Fibroblast of skin of abdomen (primary cell): ENCODE measurements at regions not wholly inside any gene's neighbourhood (a gene's known extent, or its start where the extent isn't known, plus 50 kb on each side); places are given as distances from the start of the nearest gene placed in this dataset.

Source experiments
- DNase-seq: peaks from one replicate; pipeline ENCODE4 v3.0.0-alpha.2; 2013

DNA sequence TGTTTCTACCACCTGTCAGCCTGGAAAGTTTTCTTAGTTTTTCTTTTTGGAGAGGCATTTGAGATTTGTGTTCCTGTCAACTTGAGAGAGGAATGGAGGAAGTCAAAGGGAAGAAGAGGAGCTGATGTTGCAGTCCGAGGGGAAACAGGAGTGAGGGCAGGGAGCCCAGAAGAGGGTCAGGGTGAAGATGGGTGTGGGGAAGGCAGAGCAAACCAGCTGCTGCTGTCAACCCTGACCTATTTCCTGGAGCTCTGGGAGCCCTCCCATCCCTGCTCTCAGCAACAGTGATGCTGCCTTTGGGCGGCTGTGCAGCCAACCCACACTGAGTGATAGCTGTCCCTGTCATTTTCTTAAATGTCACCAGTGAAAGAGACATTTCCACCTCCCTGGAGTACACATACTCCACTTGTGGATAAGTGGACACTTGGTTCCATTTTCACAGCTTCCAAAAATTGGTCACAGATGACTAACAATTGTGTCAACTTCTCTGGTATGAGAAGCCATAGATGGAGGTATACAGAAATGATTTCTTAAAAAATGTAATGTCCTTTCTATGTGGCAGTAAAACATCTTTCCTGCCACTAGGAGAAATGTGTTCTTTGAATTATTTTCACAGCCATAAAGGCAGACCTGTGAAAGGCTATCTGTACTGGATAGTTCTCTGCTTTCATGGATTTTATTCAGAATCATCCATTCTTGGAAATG lies 556.3 kb upstream of the TBL1XR1 start:
- DNase-seq, result no peak

DNA sequence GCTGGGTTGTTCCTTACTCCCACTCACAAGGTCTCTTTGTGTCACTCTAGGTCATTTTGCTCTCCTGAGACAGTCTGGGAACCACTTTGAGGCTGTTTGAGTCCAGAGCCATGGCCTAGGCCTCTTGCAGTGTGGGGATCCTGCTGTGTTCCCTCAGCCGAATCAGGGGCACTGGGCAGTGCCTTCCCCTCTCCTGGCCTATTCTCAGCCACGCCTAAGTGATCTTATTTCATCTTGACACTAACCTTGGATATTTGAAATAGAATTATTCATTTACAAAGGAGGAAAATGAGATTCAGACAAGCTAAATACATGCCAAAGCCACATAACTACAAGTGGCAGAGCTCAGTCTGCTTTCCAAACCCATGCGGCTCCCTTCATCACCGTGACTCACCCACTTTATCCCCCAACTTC lies 557.2 kb upstream of the TBL1XR1 start:
- DNase-seq, result no peak

DNA sequence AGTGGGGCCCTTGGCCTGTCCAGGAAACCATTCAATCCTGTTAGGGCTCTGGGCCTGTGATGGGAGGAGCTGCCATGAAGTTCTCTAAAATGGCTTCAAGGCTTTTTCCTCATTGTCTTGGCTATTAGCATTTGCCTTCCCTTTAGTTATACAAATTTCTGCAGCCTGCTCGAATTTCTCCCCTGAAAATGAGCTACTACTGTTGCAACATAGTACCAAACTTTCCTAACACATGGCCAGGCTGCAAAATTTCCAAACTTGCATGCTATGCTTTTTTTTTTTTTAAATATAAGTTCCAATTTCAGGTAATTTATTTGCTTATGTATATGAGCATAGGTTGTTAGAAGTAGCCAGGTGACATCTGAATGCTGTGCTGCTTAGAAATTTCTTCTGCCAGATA lies 560.8 kb upstream of the TBL1XR1 start:
- DNase-seq, result no peak

DNA sequence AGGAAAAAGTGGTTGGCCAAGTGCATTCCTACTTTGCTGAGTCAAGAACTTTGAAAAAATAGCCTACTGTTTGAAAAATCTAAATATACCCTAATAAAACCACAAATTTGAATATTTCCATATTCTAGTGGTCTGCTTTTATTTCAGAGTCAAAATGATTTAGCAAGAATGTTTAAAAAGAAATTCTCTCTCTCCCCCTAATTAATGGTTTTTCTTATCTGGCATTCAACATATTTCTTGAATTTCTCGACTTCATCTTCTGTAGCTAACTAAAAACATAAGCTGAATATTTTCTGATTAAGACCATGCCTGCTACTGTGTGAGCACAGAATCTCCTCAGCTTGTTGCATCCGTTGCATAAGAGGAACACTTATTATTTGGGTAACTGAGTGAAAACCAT lies 563.5 kb upstream of the TBL1XR1 start:
- DNase-seq, result peak; percentile 91

DNA sequence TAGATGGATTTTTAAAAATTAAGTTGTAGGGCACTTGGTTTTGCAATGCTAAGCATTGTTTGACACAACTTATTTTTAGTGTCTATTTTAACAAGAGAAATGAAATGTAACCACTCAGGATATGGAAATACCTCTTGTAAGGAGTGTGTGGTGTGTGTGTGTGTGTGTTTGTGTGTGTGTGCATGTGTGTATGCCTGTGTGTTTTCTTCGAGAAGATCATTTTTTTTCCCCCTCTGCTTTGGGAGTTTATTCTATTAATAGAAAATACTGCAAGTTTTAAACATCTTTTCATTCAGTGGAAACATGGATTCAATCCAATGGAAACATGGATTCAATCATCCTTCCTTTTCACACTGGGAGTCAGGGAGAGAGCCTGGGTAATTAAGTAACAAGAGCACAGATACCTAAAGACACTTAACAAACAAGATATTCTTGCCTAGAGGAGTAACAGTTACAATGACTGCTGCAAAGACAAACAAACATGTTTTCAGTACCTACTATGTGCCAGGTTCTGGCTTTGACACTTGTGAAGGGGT lies 567.2 kb upstream of the TBL1XR1 start:
- peak; percentile 61 for DNase-seq

DNA sequence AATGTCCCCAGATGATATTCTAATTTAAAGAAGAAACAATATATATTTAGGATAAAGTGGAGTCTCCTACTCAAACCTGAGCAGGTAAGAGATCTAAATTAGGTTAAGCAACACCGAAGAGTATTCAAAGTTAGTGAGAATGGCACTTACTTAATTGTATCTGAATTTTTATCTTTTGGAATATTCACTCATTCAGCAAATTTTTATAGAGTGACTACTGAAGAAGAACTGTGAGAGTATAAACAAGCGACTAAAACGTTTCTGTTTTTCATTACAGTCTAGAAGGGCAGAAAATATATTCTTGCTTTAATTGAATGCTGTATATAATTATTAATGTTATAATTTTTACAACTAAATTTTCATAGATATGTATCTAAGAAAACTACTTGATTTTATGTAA lies 567.7 kb upstream of the TBL1XR1 start:
- DNase-seq, result no peak

DNA sequence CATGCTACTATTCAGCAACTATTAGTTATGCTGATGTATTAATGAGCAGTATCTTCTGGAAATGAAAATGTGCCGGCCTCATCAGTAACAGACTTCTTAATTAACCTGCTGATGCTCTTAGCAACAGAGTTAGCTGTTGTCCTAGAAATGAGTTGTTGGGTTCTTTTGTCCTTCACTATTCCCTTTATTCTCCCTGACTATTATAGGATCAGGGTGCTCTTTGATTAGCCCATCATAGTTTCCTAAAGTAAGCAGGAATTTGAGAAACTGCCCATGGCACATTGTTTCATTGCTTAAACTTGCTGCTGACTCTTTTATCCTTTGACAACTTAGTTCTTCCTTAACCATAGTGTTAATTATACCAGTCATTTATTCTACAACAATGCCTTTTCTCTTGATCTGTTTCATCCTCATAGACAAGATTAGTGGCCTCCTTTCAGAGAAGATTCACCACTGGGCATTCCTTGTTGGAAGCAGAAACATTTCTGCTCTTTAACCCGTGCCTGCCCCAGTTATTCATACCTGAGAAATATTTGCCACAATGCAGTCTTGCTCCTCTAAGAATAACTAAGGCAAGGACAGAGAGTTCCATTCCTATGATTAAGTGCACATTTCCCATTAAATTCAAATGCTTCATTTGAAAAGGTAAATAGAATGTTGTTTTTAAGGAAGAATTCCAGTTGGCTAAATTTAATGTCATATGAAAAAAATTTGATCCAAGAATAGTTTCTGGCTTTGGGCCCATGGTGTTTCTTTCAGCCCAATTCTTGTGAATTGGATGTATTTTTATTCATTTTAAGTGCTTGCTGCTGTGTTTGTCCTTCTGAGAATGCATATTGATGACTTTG lies 573.3 kb upstream of the TBL1XR1 start:
- DNase-seq, result peak; percentile 65

DNA sequence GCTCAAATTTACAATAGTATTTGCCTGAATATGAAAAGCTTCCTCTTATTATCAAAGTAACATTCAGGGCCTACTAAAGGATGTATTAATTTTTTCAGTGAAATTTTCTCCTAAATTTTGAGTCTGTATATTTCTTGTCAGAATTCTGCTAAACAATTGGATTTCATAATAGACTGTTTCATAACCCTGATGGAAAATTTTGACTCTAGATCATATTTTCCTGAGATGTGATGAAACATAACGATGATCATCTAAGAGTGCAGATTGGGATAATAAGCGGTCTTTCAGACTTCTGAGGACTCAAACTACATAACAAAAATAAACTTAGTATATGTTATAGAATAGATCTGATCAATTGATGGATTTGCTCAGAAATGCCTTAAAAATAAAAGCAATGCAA lies 574.5 kb upstream of the TBL1XR1 start:
- no peak for DNase-seq

DNA sequence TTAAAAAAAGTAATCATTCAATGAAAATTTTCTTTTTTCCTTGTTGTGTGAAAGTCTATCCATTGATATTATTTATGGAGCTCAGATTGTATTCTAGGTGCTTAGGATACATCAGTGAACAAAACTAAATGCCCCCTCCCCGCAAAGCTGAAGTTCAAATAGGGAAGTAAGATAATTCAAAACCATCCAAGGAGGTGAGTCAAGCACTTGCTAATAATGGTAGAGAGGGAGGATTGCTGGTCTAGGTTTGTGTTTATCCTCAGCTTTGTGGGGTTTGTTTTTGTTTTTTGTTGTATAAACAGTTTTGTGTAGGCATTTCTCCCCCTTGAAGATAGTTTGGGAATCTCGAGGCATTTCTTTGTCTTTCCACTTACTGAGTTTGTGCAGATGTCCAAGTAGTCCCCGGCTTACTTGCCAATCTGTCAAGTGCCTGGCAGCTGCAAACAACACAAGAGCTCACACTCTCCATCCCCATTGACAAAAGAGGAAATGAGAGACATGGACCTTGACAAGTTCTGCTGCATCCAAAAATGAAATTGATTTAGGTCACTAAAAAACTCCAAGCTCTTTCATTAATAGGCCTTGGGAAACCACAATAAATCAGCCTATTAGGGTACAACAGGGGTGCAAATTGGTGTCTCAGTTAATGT lies 575.8 kb upstream of the TBL1XR1 start:
- no peak for DNase-seq

DNA sequence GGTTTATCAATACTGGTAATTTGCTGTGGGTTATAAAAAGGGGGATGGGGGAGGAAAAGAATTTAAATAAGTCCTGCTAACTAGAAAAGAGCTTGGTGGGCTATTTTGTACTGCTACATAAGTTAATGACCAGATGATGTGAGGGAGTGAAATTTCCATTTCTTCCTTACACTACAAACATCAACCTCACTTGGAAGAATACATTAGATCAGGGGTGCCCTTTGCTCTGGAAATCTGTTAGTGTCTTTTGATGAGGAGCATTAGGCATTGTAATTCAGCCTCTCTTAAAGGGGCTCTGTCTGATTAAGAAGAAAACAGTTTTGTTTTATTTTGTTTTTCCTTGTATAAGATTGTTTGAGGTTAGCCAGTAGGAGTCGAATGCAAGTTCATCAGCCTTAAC lies 576.4 kb upstream of the TBL1XR1 start:
- no peak for DNase-seq

DNA sequence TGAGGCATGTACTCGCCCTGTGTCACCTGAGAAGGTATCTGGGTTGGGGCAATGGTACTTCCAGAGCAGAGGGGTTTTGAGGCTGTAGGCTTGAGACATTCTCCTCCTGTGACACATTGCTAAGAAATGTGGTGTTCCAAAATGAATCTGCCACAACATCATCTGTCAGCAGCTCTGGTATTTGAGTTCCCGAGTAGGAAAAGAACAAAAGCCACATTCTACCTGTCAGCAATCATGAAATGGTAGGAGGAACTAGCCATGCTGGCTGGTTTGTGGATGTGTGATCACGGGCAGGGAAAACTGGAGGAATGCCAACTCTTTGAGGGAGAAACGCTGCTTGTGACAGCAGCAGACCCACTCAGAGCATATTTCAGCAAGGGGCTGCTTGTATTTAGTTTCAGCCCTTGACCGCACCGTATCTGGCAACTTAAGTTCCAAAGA lies 579.4 kb upstream of the TBL1XR1 start:
- DNase-seq, result peak; percentile 86

DNA sequence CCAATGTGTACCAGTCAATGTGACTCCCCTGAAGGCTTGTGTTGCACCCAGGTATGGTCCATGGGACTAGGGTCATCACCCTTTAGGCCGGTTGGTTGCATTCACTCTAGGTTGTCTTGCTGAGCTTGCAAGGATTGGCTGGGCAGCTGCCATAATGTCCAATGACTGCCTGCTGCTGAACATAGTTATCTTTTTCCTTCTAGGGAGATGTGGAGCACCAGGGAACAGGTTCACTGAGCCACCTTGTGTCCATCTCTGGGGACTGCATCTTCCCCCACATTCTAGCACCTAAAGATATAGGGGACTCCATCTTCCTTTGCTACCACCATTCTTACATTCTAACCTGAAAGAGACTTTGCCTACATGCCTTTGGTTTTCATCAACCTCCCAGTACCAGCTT lies 580.4 kb upstream of the TBL1XR1 start:
- peak; percentile 55 for DNase-seq

DNA sequence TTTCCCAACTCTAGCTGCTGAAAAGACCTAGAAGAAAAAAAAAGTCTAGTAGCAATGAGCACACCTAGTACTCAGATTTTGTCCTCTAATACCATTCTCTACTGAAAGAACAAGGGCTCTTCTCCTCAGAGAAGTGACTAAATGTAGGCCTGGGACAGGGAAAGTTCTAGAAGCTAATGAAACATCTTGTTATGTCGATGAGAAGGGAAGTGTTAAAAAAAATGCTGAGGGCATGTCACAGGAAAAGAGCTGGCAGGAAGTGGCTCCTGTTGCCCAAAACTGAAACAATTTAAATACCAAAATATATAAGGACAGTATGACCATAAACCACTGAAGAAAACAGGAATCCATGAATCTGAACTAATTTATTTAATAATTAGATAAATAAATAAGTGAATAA lies 581.4 kb upstream of the TBL1XR1 start:
- DNase-seq, result no peak

DNA sequence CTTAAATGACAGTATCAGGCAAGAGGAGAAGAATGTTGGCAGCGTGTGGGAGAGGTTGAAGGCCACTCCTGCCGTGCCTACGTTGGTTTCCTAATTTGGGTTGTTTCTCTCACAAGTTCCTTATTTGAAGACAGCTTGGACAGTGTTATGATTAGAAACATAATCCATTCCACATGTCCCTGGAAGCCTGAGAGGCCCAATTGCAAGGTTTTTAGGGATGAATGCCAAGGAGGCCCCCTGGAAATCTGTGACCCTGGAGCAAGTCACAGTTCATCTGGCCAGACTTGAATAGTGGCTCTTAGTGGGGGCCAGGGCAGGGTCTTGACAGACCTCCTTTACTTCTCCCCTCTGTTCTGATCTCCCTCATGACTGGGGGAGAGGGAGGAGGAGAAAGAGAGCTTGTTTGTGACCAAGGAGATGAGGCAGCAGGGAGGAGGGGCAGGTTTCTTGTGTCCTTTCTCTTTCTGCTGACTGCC lies 584.4 kb upstream of the TBL1XR1 start:
- peak; percentile 86 for DNase-seq

DNA sequence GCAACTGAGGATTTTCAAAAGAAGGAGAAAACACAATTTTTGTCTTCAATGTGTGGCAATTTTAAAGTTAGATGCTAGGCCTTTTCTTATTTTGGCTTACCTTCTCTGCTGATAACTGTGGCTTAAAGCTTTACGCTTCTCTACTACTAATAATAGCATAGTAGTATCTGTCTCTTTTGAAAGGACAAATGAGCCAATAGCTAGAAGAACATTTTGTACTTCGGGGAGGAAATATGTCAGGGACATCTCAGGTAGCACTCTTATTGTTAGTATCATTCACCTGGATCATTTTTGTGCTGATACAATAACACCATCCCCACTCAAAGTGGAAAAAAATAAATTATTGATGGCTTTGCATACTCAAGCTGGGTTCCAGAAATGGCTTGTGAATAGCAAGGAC lies 586.1 kb upstream of the TBL1XR1 start:
- no peak for DNase-seq

DNA sequence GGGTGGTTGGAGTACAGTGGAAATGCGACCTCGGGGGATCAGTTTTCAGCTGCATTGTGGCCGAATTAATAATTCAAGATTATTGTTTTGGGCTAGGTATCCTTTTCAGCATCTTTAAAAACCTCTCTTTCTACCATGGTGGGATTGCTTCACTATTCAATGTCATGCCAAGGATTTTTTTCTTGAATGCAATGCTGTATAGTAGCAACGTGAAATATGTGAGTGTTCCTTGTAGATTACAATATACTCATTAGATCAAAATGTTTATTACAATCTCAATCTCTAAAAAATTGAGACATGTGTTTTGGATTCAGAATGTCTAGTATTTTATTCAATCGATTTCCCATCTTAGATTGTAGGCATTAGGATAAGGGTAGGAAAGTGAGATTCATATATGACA lies 586.5 kb upstream of the TBL1XR1 start:
- peak; percentile 31 for DNase-seq

DNA sequence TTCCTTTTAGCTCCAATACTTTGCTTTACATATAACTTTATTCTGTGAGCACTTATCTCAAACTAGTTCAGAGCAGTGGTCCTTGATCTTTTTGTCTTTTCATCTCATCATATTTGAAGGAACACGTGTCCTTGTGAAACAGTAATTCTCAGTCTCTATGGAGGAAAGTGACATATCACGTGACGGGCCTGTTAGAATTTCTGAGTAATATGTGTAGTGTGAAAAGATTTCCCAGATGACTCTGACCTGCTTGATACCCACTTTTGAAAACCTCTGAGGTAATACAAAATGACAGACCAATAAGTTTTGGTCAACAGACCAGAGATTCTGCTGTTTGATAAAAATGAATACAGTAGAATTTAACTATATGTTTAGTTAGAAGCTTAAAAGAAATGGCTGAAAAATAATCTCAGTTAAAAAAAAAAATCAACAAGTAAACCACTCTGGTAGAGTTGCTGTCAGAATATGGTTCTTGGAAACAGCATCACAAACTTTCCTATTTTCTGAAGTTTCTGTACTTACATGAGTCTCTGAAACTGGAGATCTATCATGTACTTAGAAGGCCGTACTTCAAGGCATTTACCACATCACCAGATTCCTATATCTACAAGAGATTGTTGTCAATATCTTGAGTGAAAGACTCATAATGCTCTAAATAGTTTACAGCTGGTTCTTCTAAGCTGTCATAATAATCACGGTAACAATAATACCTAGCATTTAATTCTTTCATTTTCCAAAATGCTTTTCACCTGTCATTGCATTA lies 590.2 kb upstream of the TBL1XR1 start:
- DNase-seq, result no peak

DNA sequence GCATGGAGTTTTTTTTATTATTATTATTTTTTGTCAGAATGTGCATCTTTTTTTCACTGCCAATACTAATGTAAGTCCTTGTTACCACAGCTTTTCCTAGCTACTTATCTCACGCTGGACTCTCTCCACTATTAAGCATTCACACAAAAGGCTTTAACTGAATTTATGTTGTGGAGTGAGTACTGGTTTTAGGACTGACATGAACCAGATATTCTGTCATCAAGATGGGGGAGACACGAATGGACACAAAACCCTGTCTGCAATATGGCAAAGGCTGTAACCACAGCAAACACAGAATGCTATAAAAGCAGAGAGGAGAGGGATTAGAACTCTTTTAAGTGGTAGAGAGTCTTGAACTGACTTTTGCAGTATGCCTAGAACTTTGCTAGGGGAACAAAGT lies 592.2 kb upstream of the TBL1XR1 start:
- DNase-seq, result no peak

DNA sequence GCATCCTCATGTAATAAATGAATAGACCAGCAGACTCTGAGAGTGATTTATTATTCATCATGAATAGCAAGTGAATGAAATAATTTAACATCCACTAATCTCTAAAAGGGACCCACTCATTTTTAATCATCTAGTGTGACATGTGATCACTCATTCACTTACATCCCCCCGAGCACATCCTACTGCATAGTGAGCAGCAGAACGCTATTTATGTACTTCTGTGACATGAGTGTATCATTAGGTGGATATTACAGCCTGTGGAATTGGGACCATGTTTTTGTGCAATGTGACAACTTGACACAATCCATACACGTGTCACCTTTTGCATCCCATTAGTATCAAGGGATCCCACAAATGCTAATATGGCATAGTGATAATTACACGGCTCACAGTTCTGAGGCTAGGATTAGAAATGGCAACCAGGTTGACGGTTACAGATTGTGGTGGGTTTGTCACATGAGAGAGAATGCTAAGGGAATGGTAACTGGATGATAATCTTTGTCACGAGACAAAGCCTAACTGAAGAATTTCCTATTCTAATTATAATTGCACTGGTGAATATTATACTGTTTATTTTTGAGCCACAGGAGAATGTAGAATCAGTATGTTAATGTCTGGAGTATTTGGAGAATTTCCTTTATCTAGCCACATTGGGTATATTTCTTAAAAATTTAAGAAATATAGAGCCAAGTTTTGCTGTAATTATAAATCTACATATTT lies 595.2 kb upstream of the TBL1XR1 start:
- DNase-seq, result peak; percentile 45

DNA sequence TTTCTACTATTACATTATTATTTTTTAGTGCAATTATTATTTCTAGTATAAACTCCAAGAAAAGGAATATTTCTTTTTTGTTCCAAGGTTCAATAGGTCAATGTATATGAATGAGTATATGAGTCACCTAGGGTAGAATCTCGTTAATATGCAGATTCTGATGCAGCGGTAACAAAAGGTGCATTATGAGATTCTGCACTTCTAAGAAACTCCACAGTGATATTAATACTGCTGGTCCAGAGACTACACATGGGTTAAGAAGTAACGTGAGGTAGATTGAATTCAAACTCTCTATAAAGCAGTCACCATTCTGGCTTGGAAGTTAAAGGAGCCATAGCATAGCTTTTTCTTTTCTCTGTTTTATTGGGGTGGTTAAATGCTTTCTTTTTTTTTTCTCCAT lies 596.2 kb upstream of the TBL1XR1 start:
- DNase-seq, result no peak

DNA sequence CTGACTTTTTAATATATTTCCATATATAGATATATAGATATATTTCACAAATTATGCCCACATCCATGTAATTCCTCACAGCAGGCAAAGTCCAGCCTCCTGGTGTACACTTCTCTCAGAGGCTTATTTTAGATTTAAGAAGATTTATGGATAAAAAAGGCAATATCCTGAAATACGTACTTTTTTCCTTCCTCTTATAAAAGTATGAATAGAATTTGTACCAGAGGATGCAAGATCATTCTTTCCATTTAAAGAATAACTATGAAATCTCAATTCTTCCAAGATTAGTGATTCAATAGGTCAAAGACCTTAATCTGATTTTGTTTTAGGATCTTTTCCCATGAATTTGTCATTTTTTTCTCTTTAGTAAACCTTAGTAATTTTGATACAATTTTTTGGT lies 597.9 kb upstream of the TBL1XR1 start:
- DNase-seq, result no peak

DNA sequence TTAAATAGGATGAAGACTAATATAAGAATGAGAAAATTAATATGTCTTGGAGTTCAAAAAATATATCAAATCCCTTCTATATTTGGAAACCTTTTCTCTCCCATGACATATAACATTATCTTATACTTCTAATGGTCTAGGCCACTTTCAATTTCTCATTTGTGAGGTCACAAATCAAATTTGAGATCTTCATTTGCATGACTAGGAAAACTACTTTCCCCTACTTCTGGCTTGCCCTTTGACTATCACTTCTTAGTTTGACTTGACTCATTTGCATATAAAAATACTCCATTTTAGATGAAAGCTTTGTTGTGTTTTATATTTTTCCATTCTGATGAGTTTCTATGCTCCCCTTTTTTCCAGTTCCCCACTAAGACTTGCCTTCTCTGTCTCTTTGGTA lies 598.6 kb upstream of the TBL1XR1 start:
- DNase-seq, result no peak
